ENCODE measurements at regions not wholly inside any gene's neighbourhood (a gene's known extent, or its start where the extent isn't known, plus 50 kb on each side); places are given as distances from the start of the nearest gene placed in this dataset.

GRCh38 chr2:136257893-136258292 lies 139.9 kb upstream of the CXCR4 start:
- no peak overlapping the region for H3K27ac ChIP-seq (ENCODE audit: low read depth, low read length)
- ChIA-PET CTCF (no interaction called here), POLR2A (interaction anchor here (0.5 kb wide), 1 partner anchor 381 kb away, joined by 3 read pairs; no protein-coding TSS in a partner anchor)
- DNase-seq, result no peak
- no peaks in the 10 kb centered on the region for H3K27me3 Mint-ChIP-seq
- H3K4me1 Mint-ChIP-seq, result peaks cover 8 to 11% (median 10%) of the 10 kb centered on the region in 3 donors
- no peaks in the 10 kb centered on the region for H3K9me3 ChIP-seq (ENCODE audit: low read length)
- no peaks in the 10 kb centered on the region for H3K27me3 ChIP-seq (ENCODE audit: insufficient read depth, low read length, poor library complexity, severe bottlenecking)
- peak overlapping the region in 3 of 8 donors; percentile 15 to 35 (median 34) for H3K27ac Mint-ChIP-seq
- no peak overlapping the region for H3K4me3 Mint-ChIP-seq
- H3K4me3 ChIP-seq (ENCODE audit: low read length), result no peak overlapping the region
- no peaks in the 10 kb centered on the region for H3K36me3 ChIP-seq (ENCODE audit: insufficient read depth, low read length)
- H3K9me3 Mint-ChIP-seq, result no peaks in the 10 kb centered on the region
- H3K36me3 Mint-ChIP-seq, result no peaks in the 10 kb centered on the region
- peaks cover 4% of the 10 kb centered on the region for H3K4me1 ChIP-seq (ENCODE audit: insufficient read depth, low read length)

- peak overlapping the region in 4 of 8 donors; percentile 29 to 86 (median 60) for H3K27ac Mint-ChIP-seq
- Histone ChIP-seq H3K36me3 (ENCODE audit: insufficient read depth, low read length) (no peaks in the 10 kb centered on the region), H3K27me3 (ENCODE audit: insufficient read depth, low read length, poor library complexity, severe bottlenecking) (no peaks in the 10 kb centered on the region), H3K27ac (ENCODE audit: low read depth, low read length) (no peak overlapping the region), H3K4me1 (ENCODE audit: insufficient read depth, low read length) (peaks cover 10% of the 10 kb centered on the region), H3K4me3 (ENCODE audit: low read length) (no peak overlapping the region), H3K9me3 (ENCODE audit: low read length) (no peaks in the 10 kb centered on the region)
- ChIA-PET POLR2A (interaction anchor here (1.0 kb wide), 1 partner anchor 17 kb away, joined by 4 read pairs; no protein-coding TSS in a partner anchor), CTCF (interaction anchor here (0.9 to 1.9 kb wide), 4 partner anchors 10 to 72 kb away, joined by 3 to 6 read pairs (median 3); no protein-coding TSS in a partner anchor)
- H3K27me3 Mint-ChIP-seq, result no peaks in the 10 kb centered on the region
- H3K4me3 Mint-ChIP-seq, result no peak overlapping the region
- no peak for DNase-seq
- H3K9me3 Mint-ChIP-seq, result no peaks in the 10 kb centered on the region
- no peaks in the 10 kb centered on the region for H3K36me3 Mint-ChIP-seq
- H3K4me1 Mint-ChIP-seq, result peaks cover 16 to 27% (median 20%) of the 10 kb centered on the region in 3 donors
These were observed 137.9 kb upstream of the CXCR4 start for GRCh38 chr2:136255648-136256461.

DNA sequence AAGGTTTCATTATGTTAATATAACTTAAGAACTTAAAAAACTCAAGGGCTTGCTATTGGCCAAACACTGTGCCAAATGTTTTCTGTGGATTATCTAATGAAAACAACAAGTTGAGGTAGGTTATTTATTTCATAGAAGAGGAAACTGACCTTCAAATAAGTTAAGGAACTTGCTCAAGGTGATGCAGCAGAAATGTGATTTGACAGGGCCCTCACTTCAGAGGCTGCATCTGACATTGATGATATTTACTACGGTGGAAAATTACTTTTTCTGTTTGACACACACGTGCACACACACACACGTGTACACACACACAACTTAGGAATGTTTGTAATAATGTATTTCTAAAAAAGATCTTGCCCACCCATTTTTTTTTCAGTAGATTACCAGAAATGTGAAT lies 137.2 kb upstream of the CXCR4 start:
- no peaks in the 10 kb centered on the region for H3K36me3 ChIP-seq (ENCODE audit: insufficient read depth, low read length)
- H3K9me3 ChIP-seq (ENCODE audit: low read length), result no peaks in the 10 kb centered on the region
- Mint-ChIP-seq H3K27ac (peak overlapping the region in 2 of 8 donors; percentile 11 to 89), H3K4me1 (peaks cover 16 to 30% (median 23%) of the 10 kb centered on the region in 3 donors), H3K36me3 (no peaks in the 10 kb centered on the region), H3K4me3 (no peak overlapping the region), H3K27me3 (no peaks in the 10 kb centered on the region), H3K9me3 (no peaks in the 10 kb centered on the region)
- H3K4me1 ChIP-seq (ENCODE audit: insufficient read depth, low read length), result peaks cover 10% of the 10 kb centered on the region
- no peaks in the 10 kb centered on the region for H3K27me3 ChIP-seq (ENCODE audit: insufficient read depth, low read length, poor library complexity, severe bottlenecking)
- ChIA-PET CTCF (interaction anchor here (1.9 kb wide), 1 partner anchor 12 kb away, joined by 6 read pairs; no protein-coding TSS in a partner anchor), POLR2A (interaction anchor here (1.0 kb wide), 1 partner anchor 16 kb away, joined by 4 read pairs; no protein-coding TSS in a partner anchor)
- no peak for DNase-seq
- no peak overlapping the region for H3K4me3 ChIP-seq (ENCODE audit: low read length)
- H3K27ac ChIP-seq (ENCODE audit: low read depth, low read length), result no peak overlapping the region

DNA sequence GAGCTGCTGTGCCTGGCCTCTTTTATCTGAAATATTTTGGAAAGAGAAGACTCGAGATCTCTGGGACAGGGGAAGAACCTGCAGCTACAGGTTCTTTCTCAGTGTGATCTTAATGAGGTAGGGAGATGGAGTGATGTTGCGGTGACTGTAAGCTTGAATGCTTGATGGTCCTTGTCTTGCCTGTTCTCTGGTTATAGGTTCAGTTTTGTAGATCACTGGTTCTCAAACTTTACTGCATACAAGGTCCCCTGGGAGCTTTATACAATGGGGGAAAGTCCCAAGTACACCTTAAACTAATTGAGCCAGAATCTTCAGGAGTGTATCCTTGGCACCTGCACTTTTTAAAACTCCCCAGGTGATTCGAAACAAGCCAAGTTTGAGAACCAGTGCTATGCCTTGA lies 136.7 kb upstream of the CXCR4 start:
- no peak overlapping the region for H3K27ac ChIP-seq (ENCODE audit: low read depth, low read length)
- DNase-seq, result no peak
- H3K36me3 Mint-ChIP-seq, result no peaks in the 10 kb centered on the region
- H3K9me3 Mint-ChIP-seq, result no peaks in the 10 kb centered on the region
- peak overlapping the region in 5 of 8 donors; percentile 6 to 89 (median 52) for H3K27ac Mint-ChIP-seq
- H3K9me3 ChIP-seq (ENCODE audit: low read length), result no peaks in the 10 kb centered on the region
- no peak overlapping the region for H3K4me3 ChIP-seq (ENCODE audit: low read length)
- H3K4me1 Mint-ChIP-seq, result peaks cover 16 to 30% (median 23%) of the 10 kb centered on the region in 3 donors
- no peaks in the 10 kb centered on the region for H3K27me3 ChIP-seq (ENCODE audit: insufficient read depth, low read length, poor library complexity, severe bottlenecking)
- CTCF ChIA-PET, result interaction anchor here (0.9 to 1.9 kb wide), 3 partner anchors 12 to 15 kb away, joined by 3 to 6 read pairs (median 3); no protein-coding TSS in a partner anchor
- H3K4me1 ChIP-seq (ENCODE audit: insufficient read depth, low read length), result peaks cover 10% of the 10 kb centered on the region
- POLR2A ChIA-PET, result interaction anchor here (1.0 kb wide), 1 partner anchor 16 kb away, joined by 4 read pairs; no protein-coding TSS in a partner anchor
- no peaks in the 10 kb centered on the region for H3K36me3 ChIP-seq (ENCODE audit: insufficient read depth, low read length)
- H3K27me3 Mint-ChIP-seq, result no peaks in the 10 kb centered on the region
- H3K4me3 Mint-ChIP-seq, result no peak overlapping the region

- Histone ChIP-seq H3K36me3 (ENCODE audit: insufficient read depth, low read length) (no peaks in the 10 kb centered on the region), H3K9me3 (ENCODE audit: low read length) (no peaks in the 10 kb centered on the region), H3K4me1 (ENCODE audit: insufficient read depth, low read length) (peaks cover 10% of the 10 kb centered on the region), H3K27ac (ENCODE audit: low read depth, low read length) (no peak overlapping the region), H3K4me3 (ENCODE audit: low read length) (no peak overlapping the region), H3K27me3 (ENCODE audit: insufficient read depth, low read length, poor library complexity, severe bottlenecking) (no peaks in the 10 kb centered on the region)
- CTCF ChIA-PET, result interaction anchor here (1.1 to 1.2 kb wide), 2 partner anchors 10 to 13 kb away, joined by 3 read pairs; no protein-coding TSS in a partner anchor
- H3K36me3 Mint-ChIP-seq, result no peaks in the 10 kb centered on the region
- peak overlapping the region in 7 of 8 donors; percentile 4 to 86 (median 53) for H3K27ac Mint-ChIP-seq
- no peaks in the 10 kb centered on the region for H3K27me3 Mint-ChIP-seq
- DNase-seq, result no peak
- H3K4me1 Mint-ChIP-seq, result peaks cover 16 to 38% (median 23%) of the 10 kb centered on the region in 3 donors
- POLR2A ChIA-PET, result interaction anchor here (0.6 to 0.9 kb wide), 3 partner anchors 9 to 78 kb away, joined by 3 to 5 read pairs (median 4); no protein-coding TSS in a partner anchor
- no peaks in the 10 kb centered on the region for H3K9me3 Mint-ChIP-seq
- no peak overlapping the region for H3K4me3 Mint-ChIP-seq
These were observed 135.5 kb upstream of the CXCR4 start for GRCh38 chr2:136253288-136254004.

DNA sequence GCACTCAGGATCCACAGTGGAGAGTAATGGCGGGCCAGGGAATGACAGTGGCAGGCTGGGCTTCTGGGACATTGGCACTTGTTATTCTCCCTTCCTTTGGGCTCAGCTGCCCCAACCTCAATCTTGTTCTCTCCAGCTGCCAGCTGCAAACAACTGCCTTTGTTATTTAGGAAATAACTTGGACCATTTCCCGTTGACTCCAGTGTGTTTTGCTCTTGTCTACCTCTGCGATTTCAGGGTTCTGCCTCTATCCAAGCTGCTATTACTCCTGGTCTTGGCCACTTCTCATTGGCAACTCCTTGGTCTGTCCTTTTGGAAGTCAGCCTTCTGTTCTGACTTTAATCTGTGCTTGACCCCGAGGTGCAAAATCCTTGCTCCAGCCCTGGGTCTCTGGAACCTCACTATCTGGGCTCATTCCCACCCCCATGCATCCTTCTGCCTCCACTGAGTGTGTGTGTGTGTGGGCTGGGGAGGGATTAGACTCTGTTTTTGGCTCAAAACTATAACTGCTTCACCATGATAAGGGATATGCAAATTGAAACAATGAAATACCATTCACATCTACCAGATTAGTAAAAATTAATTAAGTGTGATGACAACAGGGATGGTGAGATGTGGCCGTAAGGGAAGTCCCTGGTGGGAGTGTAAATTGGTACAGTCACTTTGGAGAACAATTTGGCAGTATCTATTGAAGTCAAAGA lies 134.1 kb upstream of the CXCR4 start:
- no peak overlapping the region for H3K4me3 ChIP-seq (ENCODE audit: low read length)
- H3K27me3 ChIP-seq (ENCODE audit: insufficient read depth, low read length, poor library complexity, severe bottlenecking), result no peaks in the 10 kb centered on the region
- H3K4me3 Mint-ChIP-seq, result peak overlapping the region in 2 of 7 donors; percentile 1 to 14
- no peak overlapping the region for H3K27ac ChIP-seq (ENCODE audit: low read depth, low read length)
- H3K9me3 Mint-ChIP-seq, result no peaks in the 10 kb centered on the region
- no peaks in the 10 kb centered on the region for H3K36me3 ChIP-seq (ENCODE audit: insufficient read depth, low read length)
- CTCF ChIA-PET, result no interaction called here
- H3K9me3 ChIP-seq (ENCODE audit: low read length), result no peaks in the 10 kb centered on the region
- H3K4me1 ChIP-seq (ENCODE audit: insufficient read depth, low read length), result peaks cover 10% of the 10 kb centered on the region
- POLR2A ChIA-PET, result interaction anchor here (0.6 kb wide), 1 partner anchor 47 kb away, joined by 7 read pairs; no protein-coding TSS in a partner anchor
- H3K27ac Mint-ChIP-seq, result peak overlapping the region in 3 of 8 donors; percentile 2 to 64 (median 43)
- H3K4me1 Mint-ChIP-seq, result peaks cover 16 to 39% (median 23%) of the 10 kb centered on the region in 3 donors
- no peaks in the 10 kb centered on the region for H3K27me3 Mint-ChIP-seq
- H3K36me3 Mint-ChIP-seq, result no peaks in the 10 kb centered on the region
- DNase-seq, result no peak

- H3K36me3 ChIP-seq (ENCODE audit: insufficient read depth, low read length), result no peaks in the 10 kb centered on the region
- no peaks in the 10 kb centered on the region for H3K27me3 ChIP-seq (ENCODE audit: insufficient read depth, low read length, poor library complexity, severe bottlenecking)
- H3K27ac ChIP-seq (ENCODE audit: low read depth, low read length), result no peak overlapping the region
- H3K4me1 ChIP-seq (ENCODE audit: insufficient read depth, low read length), result peaks cover 10% of the 10 kb centered on the region
- H3K9me3 Mint-ChIP-seq, result no peaks in the 10 kb centered on the region
- no peak for DNase-seq
- H3K27ac Mint-ChIP-seq, result peak overlapping the region in 3 of 8 donors; percentile 17 to 52 (median 22)
- ChIA-PET POLR2A (interaction anchor here (0.6 kb wide), 1 partner anchor 48 kb away, joined by 7 read pairs; no protein-coding TSS in a partner anchor), CTCF (no interaction called here)
- H3K4me3 Mint-ChIP-seq, result no peak overlapping the region
- no peaks in the 10 kb centered on the region for H3K36me3 Mint-ChIP-seq
- no peaks in the 10 kb centered on the region for H3K9me3 ChIP-seq (ENCODE audit: low read length)
- no peak overlapping the region for H3K4me3 ChIP-seq (ENCODE audit: low read length)
- H3K4me1 Mint-ChIP-seq, result peaks cover 16 to 38% (median 23%) of the 10 kb centered on the region in 3 donors
- no peaks in the 10 kb centered on the region for H3K27me3 Mint-ChIP-seq
These were observed 133.4 kb upstream of the CXCR4 start for GRCh38 chr2:136251197-136251884.

Measured in CD8-positive, alpha-beta memory T cell (primary cell).